Right ventricle myocardium superior (tissue), 1 donor: ENCODE measurements at regions not wholly inside any gene's neighbourhood (a gene's known extent, or its start where the extent isn't known, plus 50 kb on each side); places are given as distances from the start of the nearest gene placed in this dataset.
"Not testable (repeated sequence)": the region's sequence is repeated elsewhere in the genome, so short reads cannot be mapped to it uniquely, and the experiment has no call there.

Experiments
- ATAC-seq: fragments of 200-7000 bp; cut with Tn5 transposase; one replicate; pipeline ENCODE4 v1.9.1; 2020; ENCODE audit warnings: mild to moderate bottlenecking; ENCODE audit not compliant: poor library complexity
- DNase-seq: peaks from one replicate; pipeline ENCODE4 v3.0.0-alpha.2; 2020
- intact Hi-C: fragments of 100-400 bp; cut with DNase I; formaldehyde crosslinking; loops from one replicate; pipeline ENCODE4 v1.11.2; 2022
- donor health status: DM: no; HTN: yes; CAD: no; lungs with severe emphysema.

- intact Hi-C loops = no loop called here
- DNase-seq = peak; percentile 85
- ATAC-seq = peak; percentile 98
Measured at GRCh38 chr17:47066841-47067682, 88.0 kb upstream of the RPRML start.

GRCh38 chr17:47066095-47066494 lies 87.0 kb upstream of the RPRML start:
- DNase-seq (no peak), ATAC-seq (no peak)
- intact Hi-C loops = no loop called here

- ATAC-seq = no peak
- intact Hi-C loops = no loop called here
Measured at GRCh38 chr17:47064684-47065083, 85.6 kb upstream of the RPRML start.

GRCh38 chr17:47063475-47063874 lies 84.4 kb upstream of the RPRML start:
- intact Hi-C loops = no loop called here
- DNase-seq = no peak
- no peak for ATAC-seq

More at GRCh38 chr17:47064684-47065083, 85.6 kb upstream of the RPRML start:
- DNase-seq = no peak

GRCh38 chr17:47062851-47063250 lies 83.8 kb upstream of the RPRML start:
- intact Hi-C loops = not testable (repeated sequence)

GRCh38 chr17:47060005-47060404 lies 81.0 kb upstream of the RPRML start:
- intact Hi-C loops = not testable (repeated sequence)
- DNase-seq = peak; percentile 59
- peak; percentile 65 for ATAC-seq

More at GRCh38 chr17:47062851-47063250, 83.8 kb upstream of the RPRML start:
- not testable (repeated sequence) for ATAC-seq, DNase-seq

GRCh38 chr17:47057830-47058229 lies 78.8 kb upstream of the RPRML start:
- DNase-seq (no peak), ATAC-seq (peak; percentile 71)
- intact Hi-C loops = no loop called here

- DNase-seq, intact Hi-C loops, ATAC-seq: not testable (repeated sequence)
Measured at GRCh38 chr17:47057279-47057678, 78.2 kb upstream of the RPRML start.

- DNase-seq, ATAC-seq, intact Hi-C loops: not testable (repeated sequence)
Measured at GRCh38 chr17:47056687-47057086, 77.6 kb upstream of the RPRML start.
